ENCODE measurements at regions not wholly inside any gene's neighbourhood (a gene's known extent, or its start where the extent isn't known, plus 50 kb on each side); places are given as distances from the start of the nearest gene placed in this dataset.
"Not testable (repeated sequence)": the region's sequence is repeated elsewhere in the genome, so short reads cannot be mapped to it uniquely, and the experiment has no call there.

DNA sequence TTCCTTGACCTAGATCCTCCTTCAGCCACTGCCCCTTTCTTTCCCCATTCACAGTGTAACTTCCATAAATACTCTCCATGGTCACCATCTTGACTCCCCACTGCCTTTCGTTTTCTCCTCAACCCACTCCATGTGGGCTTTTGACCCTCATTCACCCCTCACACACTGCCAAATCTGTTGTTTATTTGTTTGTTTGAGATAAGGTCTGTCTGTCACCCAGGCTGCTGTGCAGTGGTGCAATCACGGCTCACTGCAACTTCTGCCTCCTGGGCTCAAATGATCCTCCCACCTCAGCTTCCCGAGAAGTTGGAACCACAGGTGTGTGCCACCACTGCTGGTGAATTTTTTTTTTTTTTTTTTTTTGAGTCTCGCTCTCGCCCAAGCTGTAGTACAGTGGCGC lies 162.9 kb downstream of the FGF1 start:
- no peaks in the 10 kb centered on the region for H3K36me3 Mint-ChIP-seq (ENCODE audit: insufficient read depth)
- no peak overlapping the region for H3K27ac Mint-ChIP-seq
- DNase-seq (ENCODE audit: low spot score, unreplicated experiment): no peak
- no peak overlapping the region for H3K4me3 Mint-ChIP-seq (ENCODE audit: low read depth)
- peaks cover 18% of the 10 kb centered on the region for H3K4me1 Mint-ChIP-seq (ENCODE audit: low read depth)
- TF ChIP-seq, protein P1, sequence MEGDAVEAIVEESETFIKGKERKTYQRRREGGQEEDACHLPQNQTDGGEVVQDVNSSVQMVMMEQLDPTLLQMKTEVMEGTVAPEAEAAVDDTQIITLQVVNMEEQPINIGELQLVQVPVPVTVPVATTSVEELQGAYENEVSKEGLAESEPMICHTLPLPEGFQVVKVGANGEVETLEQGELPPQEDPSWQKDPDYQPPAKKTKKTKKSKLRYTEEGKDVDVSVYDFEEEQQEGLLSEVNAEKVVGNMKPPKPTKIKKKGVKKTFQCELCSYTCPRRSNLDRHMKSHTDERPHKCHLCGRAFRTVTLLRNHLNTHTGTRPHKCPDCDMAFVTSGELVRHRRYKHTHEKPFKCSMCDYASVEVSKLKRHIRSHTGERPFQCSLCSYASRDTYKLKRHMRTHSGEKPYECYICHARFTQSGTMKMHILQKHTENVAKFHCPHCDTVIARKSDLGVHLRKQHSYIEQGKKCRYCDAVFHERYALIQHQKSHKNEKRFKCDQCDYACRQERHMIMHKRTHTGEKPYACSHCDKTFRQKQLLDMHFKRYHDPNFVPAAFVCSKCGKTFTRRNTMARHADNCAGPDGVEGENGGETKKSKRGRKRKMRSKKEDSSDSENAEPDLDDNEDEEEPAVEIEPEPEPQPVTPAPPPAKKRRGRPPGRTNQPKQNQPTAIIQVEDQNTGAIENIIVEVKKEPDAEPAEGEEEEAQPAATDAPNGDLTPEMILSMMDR (IDR thresholded peaks at IDR 0.05; ENCODE audit: unreplicated experiment): no peak
- H3K9me3 Mint-ChIP-seq (ENCODE audit: low read depth): peaks cover 5% of the 10 kb centered on the region
- H3K27me3 Mint-ChIP-seq: no peaks in the 10 kb centered on the region

DNA sequence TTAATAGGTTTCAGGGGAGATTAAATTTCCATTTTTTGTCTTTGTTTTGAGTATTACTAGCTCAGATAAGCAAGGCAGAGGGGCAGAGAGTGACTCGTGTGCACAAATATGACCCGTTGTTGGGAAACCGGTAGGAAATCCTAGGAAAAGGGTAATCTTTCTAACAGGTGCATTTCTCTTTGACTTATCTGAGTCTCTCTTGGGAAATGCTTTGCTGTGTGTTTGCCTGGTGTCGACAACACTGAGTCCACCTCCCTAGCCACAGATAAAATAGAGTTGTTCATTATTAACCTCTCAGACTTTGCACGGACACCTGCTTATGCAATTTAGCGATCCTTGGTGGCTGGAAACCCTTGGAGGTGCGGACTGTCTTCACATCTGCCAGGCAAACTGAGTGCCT lies 164.2 kb downstream of the FGF1 start:
- DNase-seq (ENCODE audit: low spot score, unreplicated experiment): no peak
- H3K4me3 Mint-ChIP-seq (ENCODE audit: low read depth): peak overlapping the region; percentile 23

DNA sequence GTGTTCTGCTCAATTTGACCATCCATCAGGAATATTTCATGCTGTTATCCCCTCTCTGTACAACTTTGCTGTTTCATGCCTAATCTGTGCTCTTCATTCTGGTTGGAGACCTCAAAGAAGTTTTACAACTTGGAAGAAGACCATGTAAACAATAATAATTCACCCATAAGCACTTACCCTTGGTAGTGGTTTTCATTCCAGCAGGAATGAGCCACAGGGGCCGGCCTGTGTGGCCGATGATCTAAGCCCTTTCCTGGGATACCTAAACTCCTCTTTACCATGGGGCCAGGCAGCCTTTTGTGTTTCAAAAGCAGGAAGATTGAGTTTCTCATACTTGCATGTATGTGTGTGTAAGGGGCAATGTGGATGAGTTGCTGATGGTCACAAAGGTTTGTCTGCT lies 165.0 kb downstream of the FGF1 start:
- Mint-ChIP-seq H3K36me3 (ENCODE audit: insufficient read depth) (peaks cover 2% of the 10 kb centered on the region), H3K4me3 (ENCODE audit: low read depth) (no peak overlapping the region), H3K27ac (no peak overlapping the region), H3K4me1 (ENCODE audit: low read depth) (peaks cover 19% of the 10 kb centered on the region), H3K27me3 (no peaks in the 10 kb centered on the region), H3K9me3 (ENCODE audit: low read depth) (peaks cover 14% of the 10 kb centered on the region)
- TF ChIP-seq, protein P1 (IDR thresholded peaks at IDR 0.05; ENCODE audit: unreplicated experiment): no peak
- DNase-seq (ENCODE audit: low spot score, unreplicated experiment): no peak

More for the DNA sequence above, 164.2 kb downstream of the FGF1 start:
- H3K36me3 Mint-ChIP-seq (ENCODE audit: insufficient read depth): peaks cover 1% of the 10 kb centered on the region
- H3K9me3 Mint-ChIP-seq (ENCODE audit: low read depth): peaks cover 7% of the 10 kb centered on the region
- H3K4me1 Mint-ChIP-seq (ENCODE audit: low read depth): peaks cover 19% of the 10 kb centered on the region
- no peaks in the 10 kb centered on the region for H3K27me3 Mint-ChIP-seq
- peak overlapping the region; percentile 14 for H3K27ac Mint-ChIP-seq
- TF ChIP-seq, protein P1 (IDR thresholded peaks at IDR 0.05; ENCODE audit: unreplicated experiment): no peak

DNA sequence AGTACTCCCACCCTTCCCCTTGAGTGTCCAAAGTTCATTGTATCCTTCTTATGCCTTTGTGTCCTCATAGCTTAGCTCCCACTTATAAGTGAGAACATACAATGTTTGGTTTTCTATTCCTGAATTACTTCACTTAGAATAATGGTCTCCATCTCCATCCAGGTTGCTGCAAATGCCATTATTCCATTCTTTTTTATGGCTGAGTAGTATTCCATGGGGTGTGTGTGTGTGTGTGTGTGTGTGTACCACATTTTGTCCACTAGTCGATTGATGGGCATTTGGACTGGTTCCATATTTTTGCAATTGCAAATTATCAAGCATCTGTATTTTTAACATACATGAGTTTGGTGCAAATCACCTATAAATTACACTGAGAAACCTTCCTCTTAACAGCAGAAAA lies 166.0 kb downstream of the FGF1 start:
- H3K36me3 Mint-ChIP-seq (ENCODE audit: insufficient read depth); H3K4me3 Mint-ChIP-seq (ENCODE audit: low read depth); H3K27ac Mint-ChIP-seq; DNase-seq (ENCODE audit: low spot score, unreplicated experiment); H3K27me3 Mint-ChIP-seq: not testable (repeated sequence)
- Mint-ChIP-seq H3K4me1 (ENCODE audit: low read depth) (peaks cover 19% of the 10 kb centered on the region), H3K9me3 (ENCODE audit: low read depth) (peaks cover 14% of the 10 kb centered on the region)

DNA sequence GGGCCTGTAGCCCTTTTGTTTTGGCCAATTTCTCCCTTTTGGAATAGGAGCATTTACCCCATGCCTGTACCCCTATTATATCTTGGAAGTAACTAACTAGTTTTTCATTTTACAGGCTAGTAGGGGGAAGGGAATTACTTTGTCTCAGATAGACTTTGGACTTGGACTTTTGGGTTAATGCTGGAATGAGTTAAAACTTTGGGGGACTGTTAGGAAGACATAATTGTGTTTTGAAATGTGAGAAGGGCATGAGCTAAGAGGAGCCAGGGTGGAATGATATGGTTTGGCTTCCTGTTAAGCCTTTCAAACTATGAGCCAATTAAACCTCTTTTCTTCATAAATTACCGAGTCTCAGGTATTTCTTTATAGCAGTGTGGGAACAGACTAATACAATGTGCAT lies 168.1 kb downstream of the FGF1 start:
- no peaks in the 10 kb centered on the region for H3K27me3 Mint-ChIP-seq
- H3K9me3 Mint-ChIP-seq (ENCODE audit: low read depth): peaks cover 9% of the 10 kb centered on the region
- H3K4me1 Mint-ChIP-seq (ENCODE audit: low read depth): peaks cover 19% of the 10 kb centered on the region
- no peak overlapping the region for H3K4me3 Mint-ChIP-seq (ENCODE audit: low read depth)
- DNase-seq (ENCODE audit: low spot score, unreplicated experiment): no peak
- TF ChIP-seq, protein P1 (IDR thresholded peaks at IDR 0.05; ENCODE audit: unreplicated experiment): no peak
- H3K27ac Mint-ChIP-seq: no peak overlapping the region
- peaks cover 2% of the 10 kb centered on the region for H3K36me3 Mint-ChIP-seq (ENCODE audit: insufficient read depth)

DNA sequence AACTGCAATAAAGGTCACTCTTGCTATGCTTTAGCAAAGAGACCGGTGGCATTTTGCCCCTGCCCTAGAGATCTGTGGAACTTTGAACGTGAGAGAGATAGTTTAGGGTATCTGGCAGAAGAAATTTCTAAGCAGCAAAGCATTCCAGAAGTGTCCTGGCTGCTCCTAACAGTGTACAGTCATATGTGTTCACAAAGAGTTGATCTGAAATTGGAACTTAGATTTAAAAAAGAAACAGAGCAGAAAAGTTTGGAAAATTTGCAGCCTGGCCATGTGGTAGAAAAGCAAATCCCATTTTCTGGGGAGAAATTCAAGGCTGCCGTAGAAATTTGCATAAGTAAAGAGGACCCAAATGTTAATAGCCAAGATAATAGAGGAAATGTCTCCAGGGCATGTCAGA lies 169.2 kb downstream of the FGF1 start:
- Mint-ChIP-seq H3K36me3 (ENCODE audit: insufficient read depth) (peaks cover 2% of the 10 kb centered on the region), H3K9me3 (ENCODE audit: low read depth) (peaks cover 9% of the 10 kb centered on the region), H3K4me3 (ENCODE audit: low read depth) (no peak overlapping the region), H3K4me1 (ENCODE audit: low read depth) (peaks cover 16% of the 10 kb centered on the region), H3K27me3 (no peaks in the 10 kb centered on the region), H3K27ac (no peak overlapping the region)
- TF ChIP-seq, protein P1 (IDR thresholded peaks at IDR 0.05; ENCODE audit: unreplicated experiment): no peak
- no peak for DNase-seq (ENCODE audit: low spot score, unreplicated experiment)

Measured in progenitor cell of endocrine pancreas (in vitro differentiated cells).